ENCODE measurements at regions not wholly inside any gene's neighbourhood (a gene's known extent, or its start where the extent isn't known, plus 50 kb on each side); places are given as distances from the start of the nearest gene placed in this dataset.

DNA sequence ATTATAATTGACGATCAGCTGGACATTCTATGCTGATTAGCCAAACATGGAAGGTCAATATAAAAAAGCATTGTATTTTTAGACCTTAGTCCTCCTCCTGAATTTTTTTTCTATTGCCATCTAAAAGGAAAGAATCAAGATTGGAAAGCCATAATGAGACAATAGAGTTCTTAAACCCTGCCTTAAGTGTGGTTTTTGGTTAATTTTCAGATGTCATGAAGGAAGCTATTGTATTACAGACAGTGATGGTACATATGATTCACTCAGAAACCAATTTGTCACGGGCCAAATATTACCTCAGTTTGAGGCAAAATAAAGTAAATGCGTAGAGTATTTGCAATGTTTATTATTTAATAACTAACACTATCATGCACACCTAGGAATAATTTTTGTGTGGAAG, 1164.0 kb upstream of the RAG2 start:
- no peaks in the 10 kb centered on the region for H3K36me3 ChIP-seq (ENCODE audit: insufficient read depth, low read length)
- H3K4me1 Mint-ChIP-seq: no peaks in the 10 kb centered on the region
- H3K4me1 ChIP-seq (ENCODE audit: insufficient read depth, low read length): no peaks in the 10 kb centered on the region
- no peak overlapping the region for H3K4me3 ChIP-seq (ENCODE audit: low read length)
- no peak overlapping the region for H3K27ac Mint-ChIP-seq
- CTCF ChIA-PET: no interaction called here
- no peaks in the 10 kb centered on the region for H3K27me3 Mint-ChIP-seq
- no peak for DNase-seq
- H3K9me3 Mint-ChIP-seq: peaks cover 0 to 30% (median 8%) of the 10 kb centered on the region in 5 donors
- no peak overlapping the region for H3K4me3 Mint-ChIP-seq
- H3K9me3 ChIP-seq (ENCODE audit: low read length): no peaks in the 10 kb centered on the region
- no peaks in the 10 kb centered on the region for H3K36me3 Mint-ChIP-seq
- no peak overlapping the region for H3K27ac ChIP-seq (ENCODE audit: low read depth, low read length)
- POLR2A ChIA-PET: no interaction called here
- H3K27me3 ChIP-seq (ENCODE audit: insufficient read depth, low read length, poor library complexity, severe bottlenecking): no peaks in the 10 kb centered on the region

GRCh38 chr11:37755521-37755920, 1157.5 kb upstream of the RAG2 start:
- Mint-ChIP-seq H3K27me3 (no peaks in the 10 kb centered on the region), H3K36me3 (no peaks in the 10 kb centered on the region), H3K4me3 (no peak overlapping the region), H3K9me3 (peaks cover 3 to 17% (median 12%) of the 10 kb centered on the region in 5 donors), H3K4me1 (no peaks in the 10 kb centered on the region), H3K27ac (no peak overlapping the region)
- Histone ChIP-seq H3K4me3 (ENCODE audit: low read length) (no peak overlapping the region), H3K9me3 (ENCODE audit: low read length) (no peaks in the 10 kb centered on the region), H3K4me1 (ENCODE audit: insufficient read depth, low read length) (no peaks in the 10 kb centered on the region), H3K36me3 (ENCODE audit: insufficient read depth, low read length) (no peaks in the 10 kb centered on the region), H3K27me3 (ENCODE audit: insufficient read depth, low read length, poor library complexity, severe bottlenecking) (no peaks in the 10 kb centered on the region), H3K27ac (ENCODE audit: low read depth, low read length) (no peak overlapping the region)
- DNase-seq: no peak
- ChIA-PET CTCF (no interaction called here), POLR2A (no interaction called here)

GRCh38 chr11:37748641-37749040, 1150.6 kb upstream of the RAG2 start:
- Histone ChIP-seq H3K36me3 (ENCODE audit: insufficient read depth, low read length) (no peaks in the 10 kb centered on the region), H3K27me3 (ENCODE audit: insufficient read depth, low read length, poor library complexity, severe bottlenecking) (no peaks in the 10 kb centered on the region), H3K9me3 (ENCODE audit: low read length) (no peaks in the 10 kb centered on the region), H3K4me1 (ENCODE audit: insufficient read depth, low read length) (no peaks in the 10 kb centered on the region), H3K27ac (ENCODE audit: low read depth, low read length) (no peak overlapping the region), H3K4me3 (ENCODE audit: low read length) (no peak overlapping the region)
- Mint-ChIP-seq H3K4me1 (no peaks in the 10 kb centered on the region), H3K36me3 (no peaks in the 10 kb centered on the region), H3K4me3 (no peak overlapping the region), H3K27me3 (no peaks in the 10 kb centered on the region), H3K27ac (no peak overlapping the region), H3K9me3 (peaks cover 7 to 25% (median 18%) of the 10 kb centered on the region in 5 donors)
- ChIA-PET CTCF (no interaction called here), POLR2A (no interaction called here)
- no peak for DNase-seq

DNA sequence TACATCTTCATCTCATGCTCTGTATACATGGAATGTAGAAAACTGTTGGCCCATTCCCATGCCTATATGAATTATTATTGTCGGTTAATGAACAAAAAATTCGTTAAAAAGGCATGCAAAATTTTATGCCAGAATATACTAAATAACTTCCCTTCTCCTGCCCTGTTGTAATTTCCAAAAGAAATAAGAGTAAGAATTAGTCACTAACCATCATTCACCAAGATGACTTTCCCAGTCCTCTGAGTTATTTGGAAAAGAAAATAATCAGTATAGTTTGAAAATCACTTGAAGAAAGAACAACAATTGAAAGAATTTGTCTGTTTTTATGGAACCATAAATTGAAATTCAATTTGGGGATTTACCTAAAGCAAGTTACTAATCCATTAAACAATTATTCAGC, 1149.1 kb upstream of the RAG2 start:
- ChIA-PET POLR2A (no interaction called here), CTCF (no interaction called here)
- Mint-ChIP-seq H3K27ac (no peak overlapping the region), H3K4me1 (no peaks in the 10 kb centered on the region), H3K4me3 (no peak overlapping the region), H3K9me3 (peaks cover 4 to 30% (median 17%) of the 10 kb centered on the region in 5 donors), H3K36me3 (no peaks in the 10 kb centered on the region), H3K27me3 (no peaks in the 10 kb centered on the region)
- H3K27ac ChIP-seq (ENCODE audit: low read depth, low read length): no peak overlapping the region
- H3K36me3 ChIP-seq (ENCODE audit: insufficient read depth, low read length): no peaks in the 10 kb centered on the region
- H3K4me1 ChIP-seq (ENCODE audit: insufficient read depth, low read length): no peaks in the 10 kb centered on the region
- no peaks in the 10 kb centered on the region for H3K27me3 ChIP-seq (ENCODE audit: insufficient read depth, low read length, poor library complexity, severe bottlenecking)
- no peak for DNase-seq
- H3K4me3 ChIP-seq (ENCODE audit: low read length): no peak overlapping the region
- no peaks in the 10 kb centered on the region for H3K9me3 ChIP-seq (ENCODE audit: low read length)

- Mint-ChIP-seq H3K4me3 (no peak overlapping the region), H3K27me3 (no peaks in the 10 kb centered on the region), H3K4me1 (no peaks in the 10 kb centered on the region), H3K27ac (no peak overlapping the region), H3K9me3 (peaks cover 0 to 47% (median 13%) of the 10 kb centered on the region in 5 donors), H3K36me3 (no peaks in the 10 kb centered on the region)
- Histone ChIP-seq H3K9me3 (ENCODE audit: low read length) (no peaks in the 10 kb centered on the region), H3K4me1 (ENCODE audit: insufficient read depth, low read length) (no peaks in the 10 kb centered on the region), H3K4me3 (ENCODE audit: low read length) (no peak overlapping the region), H3K27me3 (ENCODE audit: insufficient read depth, low read length, poor library complexity, severe bottlenecking) (no peaks in the 10 kb centered on the region), H3K27ac (ENCODE audit: low read depth, low read length) (no peak overlapping the region), H3K36me3 (ENCODE audit: insufficient read depth, low read length) (no peaks in the 10 kb centered on the region)
- no peak for DNase-seq
- ChIA-PET CTCF (no interaction called here), POLR2A (no interaction called here)
Measured at GRCh38 chr11:37727371-37727770, 1129.3 kb upstream of the RAG2 start.

GRCh38 chr11:37724315-37724714, 1126.3 kb upstream of the RAG2 start:
- Mint-ChIP-seq H3K27me3 (no peaks in the 10 kb centered on the region), H3K27ac (no peak overlapping the region), H3K9me3 (peaks cover 0 to 50% (median 11%) of the 10 kb centered on the region in 5 donors), H3K4me3 (no peak overlapping the region), H3K4me1 (no peaks in the 10 kb centered on the region), H3K36me3 (no peaks in the 10 kb centered on the region)
- ChIA-PET CTCF (no interaction called here), POLR2A (no interaction called here)
- Histone ChIP-seq H3K27ac (ENCODE audit: low read depth, low read length) (no peak overlapping the region), H3K4me3 (ENCODE audit: low read length) (no peak overlapping the region), H3K9me3 (ENCODE audit: low read length) (no peaks in the 10 kb centered on the region), H3K36me3 (ENCODE audit: insufficient read depth, low read length) (no peaks in the 10 kb centered on the region), H3K27me3 (ENCODE audit: insufficient read depth, low read length, poor library complexity, severe bottlenecking) (no peaks in the 10 kb centered on the region), H3K4me1 (ENCODE audit: insufficient read depth, low read length) (no peaks in the 10 kb centered on the region)
- no peak for DNase-seq

GRCh38 chr11:37721485-37721884, 1123.4 kb upstream of the RAG2 start:
- no peak overlapping the region for H3K27ac ChIP-seq (ENCODE audit: low read depth, low read length)
- no peaks in the 10 kb centered on the region for H3K36me3 ChIP-seq (ENCODE audit: insufficient read depth, low read length)
- Mint-ChIP-seq H3K27me3 (no peaks in the 10 kb centered on the region), H3K27ac (no peak overlapping the region), H3K4me1 (no peaks in the 10 kb centered on the region), H3K4me3 (no peak overlapping the region), H3K9me3 (peaks cover 0 to 43% (median 17%) of the 10 kb centered on the region in 5 donors), H3K36me3 (no peaks in the 10 kb centered on the region)
- no peak overlapping the region for H3K4me3 ChIP-seq (ENCODE audit: low read length)
- ChIA-PET POLR2A (no interaction called here), CTCF (no interaction called here)
- DNase-seq: no peak
- H3K4me1 ChIP-seq (ENCODE audit: insufficient read depth, low read length): no peaks in the 10 kb centered on the region
- no peaks in the 10 kb centered on the region for H3K9me3 ChIP-seq (ENCODE audit: low read length)
- no peaks in the 10 kb centered on the region for H3K27me3 ChIP-seq (ENCODE audit: insufficient read depth, low read length, poor library complexity, severe bottlenecking)

DNA sequence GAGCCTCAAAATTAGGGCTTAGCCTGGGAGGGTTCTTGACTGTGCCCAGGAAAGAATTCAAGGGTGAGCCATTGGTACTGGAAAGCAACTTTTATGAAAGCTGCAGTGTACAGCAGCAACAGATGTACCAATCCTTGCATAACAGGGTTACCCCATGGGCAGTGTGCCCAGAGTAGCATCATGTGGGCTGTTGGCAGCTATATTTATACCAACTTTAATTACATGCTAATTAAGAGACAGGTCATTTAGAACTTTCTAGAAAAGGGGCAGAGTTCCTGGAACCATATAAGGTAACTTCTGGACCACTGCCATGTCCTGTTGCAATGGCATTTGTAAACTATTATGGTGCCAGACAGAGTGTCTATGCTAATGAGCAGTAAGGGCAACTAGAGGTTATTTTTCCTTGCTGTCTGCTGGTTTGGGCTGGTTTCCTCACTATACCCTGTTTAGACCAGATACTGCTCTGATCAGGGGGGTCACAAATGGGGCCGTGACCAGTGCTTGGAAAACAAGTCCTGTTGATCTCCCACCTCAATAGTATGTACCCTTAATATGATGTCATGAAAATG, 1120.5 kb upstream of the RAG2 start:
- no peaks in the 10 kb centered on the region for H3K27me3 Mint-ChIP-seq
- H3K4me3 ChIP-seq (ENCODE audit: low read length): no peak overlapping the region
- CTCF ChIA-PET: no interaction called here

DNA sequence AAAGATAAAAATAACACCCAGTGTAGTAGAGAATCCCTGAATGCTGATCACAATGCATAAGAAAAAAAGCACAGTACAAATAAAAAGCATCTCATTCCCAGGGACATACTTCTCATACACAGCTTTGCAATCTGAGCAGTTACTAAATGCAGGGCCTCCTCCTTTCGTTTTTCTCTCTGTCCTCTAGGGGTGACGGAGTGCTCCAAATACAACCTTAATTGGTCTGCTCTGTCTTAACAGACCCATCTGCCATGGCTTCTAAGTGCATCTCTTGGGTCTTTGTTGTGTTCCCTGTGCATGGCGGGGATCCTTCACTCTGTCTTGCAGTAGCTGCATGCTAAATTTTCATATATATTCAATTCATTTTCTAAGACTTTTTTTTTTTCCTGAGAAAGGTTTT, 1114.2 kb upstream of the RAG2 start:
- Histone ChIP-seq H3K36me3 (ENCODE audit: insufficient read depth, low read length) (no peaks in the 10 kb centered on the region), H3K4me3 (ENCODE audit: low read length) (no peak overlapping the region), H3K27me3 (ENCODE audit: insufficient read depth, low read length, poor library complexity, severe bottlenecking) (no peaks in the 10 kb centered on the region), H3K9me3 (ENCODE audit: low read length) (no peaks in the 10 kb centered on the region), H3K27ac (ENCODE audit: low read depth, low read length) (no peak overlapping the region), H3K4me1 (ENCODE audit: insufficient read depth, low read length) (no peaks in the 10 kb centered on the region)
- POLR2A ChIA-PET: no interaction called here
- H3K4me1 Mint-ChIP-seq: no peaks in the 10 kb centered on the region
- CTCF ChIA-PET: no interaction called here
- no peak overlapping the region for H3K27ac Mint-ChIP-seq
- H3K9me3 Mint-ChIP-seq: peaks cover 2 to 46% (median 11%) of the 10 kb centered on the region in 5 donors
- no peak overlapping the region for H3K4me3 Mint-ChIP-seq
- DNase-seq: no peak
- no peaks in the 10 kb centered on the region for H3K27me3 Mint-ChIP-seq
- H3K36me3 Mint-ChIP-seq: no peaks in the 10 kb centered on the region

More for the DNA sequence above, 1120.5 kb upstream of the RAG2 start:
- POLR2A ChIA-PET: no interaction called here
- Mint-ChIP-seq H3K9me3 (peaks cover 0 to 29% (median 13%) of the 10 kb centered on the region in 5 donors), H3K27ac (no peak overlapping the region), H3K4me3 (no peak overlapping the region), H3K36me3 (no peaks in the 10 kb centered on the region), H3K4me1 (no peaks in the 10 kb centered on the region)
- DNase-seq: no peak
- no peaks in the 10 kb centered on the region for H3K9me3 ChIP-seq (ENCODE audit: low read length)
- H3K4me1 ChIP-seq (ENCODE audit: insufficient read depth, low read length): no peaks in the 10 kb centered on the region
- H3K27ac ChIP-seq (ENCODE audit: low read depth, low read length): no peak overlapping the region
- H3K27me3 ChIP-seq (ENCODE audit: insufficient read depth, low read length, poor library complexity, severe bottlenecking): no peaks in the 10 kb centered on the region
- H3K36me3 ChIP-seq (ENCODE audit: insufficient read depth, low read length): no peaks in the 10 kb centered on the region

Data from CD8-positive, alpha-beta memory T cell (primary cell).